Loucy (cell line): ENCODE measurements at regions not wholly inside any gene's neighbourhood (a gene's known extent, or its start where the extent isn't known, plus 50 kb on each side); places are given as distances from the start of the nearest gene placed in this dataset.

ENCODE experiments used
- H2AFZ ChIP-seq: fragments of 200-600 bp; sonication (generic); 2 replicates; pipeline ENCODE4 v1.6.0; 2016; ENCODE audit warnings: antibody characterized with exemption, mild to moderate bottlenecking, low read length, moderate library complexity
- H3F3A ChIP-seq: fragments of 200-600 bp; 2 replicates; pipeline ENCODE4 v1.6.0; 2016; ENCODE audit warnings: antibody characterized with exemption, low read depth, mild to moderate bottlenecking
- H3K27me3 ChIP-seq: fragments of 200-600 bp; sonication (generic); 2 replicates; pipeline ENCODE4 v1.6.1; 2014; ENCODE audit warnings: low read length, mild to moderate bottlenecking; ENCODE audit not compliant: insufficient read depth, poor library complexity, severe bottlenecking
- H3K36me3 ChIP-seq: fragments of 200-600 bp; sonication (generic); 2 replicates; pipeline ENCODE4 v1.6.1; 2016; ENCODE audit warnings: low read length; ENCODE audit not compliant: insufficient read depth
- H3K4me1 ChIP-seq: fragments of 200-600 bp; sonication (generic); 2 replicates; pipeline ENCODE4 v1.5.1; 2014; ENCODE audit warnings: low read length, mild to moderate bottlenecking; ENCODE audit not compliant: insufficient read depth, poor library complexity, severe bottlenecking
- H3K4me2 ChIP-seq: fragments of 200-600 bp; sonication (generic); 2 replicates; pipeline ENCODE4 v1.6.0; 2014; ENCODE audit warnings: antibody characterized with exemption, low read length, low read depth, mild to moderate bottlenecking; ENCODE audit not compliant: poor library complexity, severe bottlenecking
- H3K4me3 ChIP-seq: fragments of 200-600 bp; sonication (generic); 2 replicates; pipeline ENCODE4 v1.5.1; 2014; ENCODE audit warnings: low read length, mild to moderate bottlenecking, mixed read lengths; ENCODE audit not compliant: poor library complexity, severe bottlenecking
- H3K79me2 ChIP-seq: fragments of 200-600 bp; sonication (generic); 2 replicates; pipeline ENCODE4 v1.6.1; 2014; ENCODE audit warnings: low read length; ENCODE audit not compliant: insufficient read depth
- H3K9ac ChIP-seq: fragments of 200-600 bp; sonication (generic); 2 replicates; pipeline ENCODE4 v1.6.0; 2014; ENCODE audit warnings: mild to moderate bottlenecking, low read depth, low read length, moderate library complexity; ENCODE audit not compliant: poor library complexity, severe bottlenecking
- H3K9me2 ChIP-seq: fragments of 200-600 bp; sonication (generic); replicated peaks from 2 replicates; pipeline ENCODE4 v1.6.1; 2016; ENCODE audit warnings: low read depth, low read length, mixed read lengths
- H3K9me3 ChIP-seq: fragments of 200-600 bp; sonication (generic); 2 replicates; pipeline ENCODE4 v1.6.1; 2014; ENCODE audit warnings: mild to moderate bottlenecking, antibody characterized with exemption, low read length, low read depth; ENCODE audit not compliant: insufficient read depth
- H4K20me1 ChIP-seq: fragments of 200-600 bp; sonication (generic); 2 replicates; pipeline ENCODE4 v1.6.0; 2014; ENCODE audit warnings: antibody characterized with exemption, low read length, mild to moderate bottlenecking; ENCODE audit not compliant: insufficient read depth, poor library complexity, severe bottlenecking
- EZH2phosphoT487 ChIP-seq: fragments of 200-600 bp; IDR thresholded peaks from 2 replicates; pipeline ENCODE4 v1.6.1; 2018; ENCODE audit warnings: antibody characterized with exemption, mild to moderate bottlenecking, moderate library complexity, borderline replicate concordance
- TF ChIP-seq, protein P1 (sequence below): fragments of 200-600 bp; sonication (generic); conservative IDR thresholded peaks from 2 replicates; pipeline ENCODE4 v1.5.1; 2014; ENCODE audit warnings: mild to moderate bottlenecking, antibody characterized with exemption, low read length

GRCh38 chr4:186887752-186888151, 164.1 kb upstream of the FAT1 start:
- H3K4me3 ChIP-seq, result no peak overlapping the region
- no peak overlapping the region for H3K9ac ChIP-seq
- H4K20me1 ChIP-seq, result no peaks in the 10 kb centered on the region
- H3F3A ChIP-seq, result no peaks in the 10 kb centered on the region
- H3K9me2 ChIP-seq, result no peaks in the 10 kb centered on the region
- no peaks in the 10 kb centered on the region for H3K36me3 ChIP-seq
- peaks cover 8% of the 10 kb centered on the region for H3K4me1 ChIP-seq
- H2AFZ ChIP-seq, result no peak overlapping the region
- H3K79me2 ChIP-seq, result no peaks in the 10 kb centered on the region
- no peaks in the 10 kb centered on the region for H3K27me3 ChIP-seq
- no peak overlapping the region for H3K4me2 ChIP-seq
- TF ChIP-seq, protein P1, sequence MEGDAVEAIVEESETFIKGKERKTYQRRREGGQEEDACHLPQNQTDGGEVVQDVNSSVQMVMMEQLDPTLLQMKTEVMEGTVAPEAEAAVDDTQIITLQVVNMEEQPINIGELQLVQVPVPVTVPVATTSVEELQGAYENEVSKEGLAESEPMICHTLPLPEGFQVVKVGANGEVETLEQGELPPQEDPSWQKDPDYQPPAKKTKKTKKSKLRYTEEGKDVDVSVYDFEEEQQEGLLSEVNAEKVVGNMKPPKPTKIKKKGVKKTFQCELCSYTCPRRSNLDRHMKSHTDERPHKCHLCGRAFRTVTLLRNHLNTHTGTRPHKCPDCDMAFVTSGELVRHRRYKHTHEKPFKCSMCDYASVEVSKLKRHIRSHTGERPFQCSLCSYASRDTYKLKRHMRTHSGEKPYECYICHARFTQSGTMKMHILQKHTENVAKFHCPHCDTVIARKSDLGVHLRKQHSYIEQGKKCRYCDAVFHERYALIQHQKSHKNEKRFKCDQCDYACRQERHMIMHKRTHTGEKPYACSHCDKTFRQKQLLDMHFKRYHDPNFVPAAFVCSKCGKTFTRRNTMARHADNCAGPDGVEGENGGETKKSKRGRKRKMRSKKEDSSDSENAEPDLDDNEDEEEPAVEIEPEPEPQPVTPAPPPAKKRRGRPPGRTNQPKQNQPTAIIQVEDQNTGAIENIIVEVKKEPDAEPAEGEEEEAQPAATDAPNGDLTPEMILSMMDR, result no peak
- no peak for TF ChIP-seq EZH2phosphoT487
- no peaks in the 10 kb centered on the region for H3K9me3 ChIP-seq

GRCh38 chr4:186889876-186890643, 166.4 kb upstream of the FAT1 start:
- H2AFZ ChIP-seq, result no peak overlapping the region
- H3K4me3 ChIP-seq, result no peak overlapping the region
- H3K4me1 ChIP-seq, result peaks cover 8% of the 10 kb centered on the region
- H3K9ac ChIP-seq, result no peak overlapping the region
- no peaks in the 10 kb centered on the region for H4K20me1 ChIP-seq
- no peaks in the 10 kb centered on the region for H3K79me2 ChIP-seq
- no peaks in the 10 kb centered on the region for H3K36me3 ChIP-seq
- H3K9me3 ChIP-seq, result no peaks in the 10 kb centered on the region
- H3K4me2 ChIP-seq, result no peak overlapping the region
- H3F3A ChIP-seq, result no peaks in the 10 kb centered on the region
- no peaks in the 10 kb centered on the region for H3K9me2 ChIP-seq
- no peaks in the 10 kb centered on the region for H3K27me3 ChIP-seq
- TF ChIP-seq, protein P1, result no peak
- no peak for TF ChIP-seq EZH2phosphoT487

- H3K9ac ChIP-seq, result no peak overlapping the region
- H3K9me3 ChIP-seq, result no peaks in the 10 kb centered on the region
- H4K20me1 ChIP-seq, result no peaks in the 10 kb centered on the region
- TF ChIP-seq, protein P1, result no peak
- no peak for TF ChIP-seq EZH2phosphoT487
- no peaks in the 10 kb centered on the region for H3K79me2 ChIP-seq
- H3K9me2 ChIP-seq, result no peaks in the 10 kb centered on the region
- H3K4me2 ChIP-seq, result no peak overlapping the region
- H3K4me1 ChIP-seq, result peaks cover 7% of the 10 kb centered on the region
- H3K27me3 ChIP-seq, result no peaks in the 10 kb centered on the region
- H3K4me3 ChIP-seq, result no peak overlapping the region
- no peaks in the 10 kb centered on the region for H3F3A ChIP-seq
- H3K36me3 ChIP-seq, result no peaks in the 10 kb centered on the region
- no peak overlapping the region for H2AFZ ChIP-seq
Observed at GRCh38 chr4:186891859-186892486, 168.3 kb upstream of the FAT1 start.
